Upper lobe of left lung (tissue), 4 donors: ENCODE measurements at regions not wholly inside any gene's neighbourhood (a gene's known extent, or its start where the extent isn't known, plus 50 kb on each side); places are given as distances from the start of the nearest gene placed in this dataset.

Experiments used
- CTCF ChIP-seq, 6 experiments: fragments of 450-650 bp in 4 of 6; fragments of 200-600 bp in 2 of 6; sonication (generic) in 2 of 6; IDR thresholded peaks; one replicate each; pipeline ENCODE4 v1.5.1; 2016 to 2019; ENCODE audit warnings: antibody characterized with exemption in 6 of 6
- POLR2A ChIP-seq, 4 donors: fragments of 450-650 bp; IDR thresholded peaks; one replicate each; pipeline ENCODE4 v1.5.1; 2016 to 2017; ENCODE audit warnings: antibody characterized with exemption in 4 of 4, mild to moderate bottlenecking in 2 of 4
- POLR2AphosphoS5 ChIP-seq, 2 donors: sonication (generic); formaldehyde crosslinking; IDR thresholded peaks; one replicate each; pipeline ENCODE4 v1.5.1; 2017; ENCODE audit warnings: antibody characterized with exemption in 2 of 2

DNA sequence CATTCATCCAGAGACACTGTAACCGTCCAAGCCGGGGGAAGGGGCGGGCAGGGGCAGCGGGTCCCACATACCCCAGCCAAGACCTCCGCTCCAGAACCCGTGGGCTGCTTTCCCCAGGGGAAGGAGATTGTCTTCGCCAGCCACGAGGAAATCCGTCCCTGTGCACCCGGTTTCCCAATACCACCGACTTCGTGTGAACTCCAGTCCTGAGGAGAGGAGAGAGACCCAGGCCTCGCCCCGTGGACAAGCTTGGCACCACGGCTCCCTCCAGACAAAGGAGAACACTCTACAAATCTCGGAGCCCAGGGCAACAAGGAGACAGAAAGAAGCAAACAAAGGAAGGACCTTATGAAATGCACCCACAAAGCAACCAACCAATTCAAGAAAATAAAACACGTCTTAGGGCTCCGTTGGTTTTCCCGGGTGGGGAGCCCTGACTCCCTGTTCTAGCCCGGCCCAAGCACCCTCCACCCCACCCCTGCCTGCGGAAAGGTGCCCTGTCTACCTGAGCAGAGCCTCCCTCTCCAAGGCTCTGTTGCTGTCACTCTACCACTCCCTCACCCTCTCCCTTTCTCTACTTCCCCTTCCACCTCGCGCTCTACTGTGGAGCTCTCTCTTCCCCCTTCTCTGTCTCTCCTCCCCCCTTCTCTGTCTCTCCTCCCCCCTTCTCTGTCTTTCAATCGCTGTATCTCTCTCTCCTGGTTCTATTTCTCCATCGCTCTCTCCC is 1382.8 kb upstream of the DEFB115 start:
- TF ChIP-seq POLR2A (IDR thresholded peaks at IDR 0.05) (no peak), CTCF (IDR thresholded peaks at IDR 0.05) (no peak), POLR2AphosphoS5 (IDR thresholded peaks at IDR 0.05) (no peak)
